PC-9 (cell line): ENCODE measurements at regions not wholly inside any gene's neighbourhood (a gene's known extent, or its start where the extent isn't known, plus 50 kb on each side); places are given as distances from the start of the nearest gene placed in this dataset.

Experiments used
- CTCF ChIP-seq: fragments of 200-600 bp; sonication (generic); conservative IDR thresholded peaks from 2 replicates; pipeline ENCODE4 v1.6.1; 2017; ENCODE audit warnings: mixed run types, antibody characterized with exemption, mild to moderate bottlenecking, moderate library complexity
- EZH2 ChIP-seq: fragments of 200-600 bp; sonication (generic); IDR thresholded peaks from 2 replicates; pipeline ENCODE4 v1.8.0; 2017; ENCODE audit warnings: antibody characterized with exemption, low read depth

GRCh38 chr2:106292627-106293026, 98.5 kb upstream of the UXS1 start:
- TF ChIP-seq CTCF (no peak), EZH2 (no peak)
